ENCODE measurements at regions not wholly inside any gene's neighbourhood (a gene's known extent, or its start where the extent isn't known, plus 50 kb on each side); places are given as distances from the start of the nearest gene placed in this dataset.

- no peak for ATAC-seq (replicated peaks in 6 of 8)
- in situ Hi-C loops (cut with MboI; ENCODE audit: low pct_unique_long_range_greater_than_20kb in 2 of 9, low sequenced_read_pairs in 9 of 9, unreplicated experiment in 9 of 9): loop anchor here in 1 of 9 experiments (10.0 kb wide), 1 partner anchor 55 kb away; no protein-coding TSS in a partner anchor
- Histone ChIP-seq H3K27ac (no peak overlapping the region), H3K4me3 (no peak overlapping the region), H3K4me1 (replicated peaks in 1 of 2) (peaks cover 0 to 6% of the 10 kb centered on the region in 2 donors)
- WGBS, 10 experiments: 80% methylated on average over 1 of the region's 27 CpGs; no CpG with 5 or more reads in 8 of the 10 experiments
These were observed 202.0 kb downstream of the AUH start for GRCh38 chr9:91159664-91160121.

DNA sequence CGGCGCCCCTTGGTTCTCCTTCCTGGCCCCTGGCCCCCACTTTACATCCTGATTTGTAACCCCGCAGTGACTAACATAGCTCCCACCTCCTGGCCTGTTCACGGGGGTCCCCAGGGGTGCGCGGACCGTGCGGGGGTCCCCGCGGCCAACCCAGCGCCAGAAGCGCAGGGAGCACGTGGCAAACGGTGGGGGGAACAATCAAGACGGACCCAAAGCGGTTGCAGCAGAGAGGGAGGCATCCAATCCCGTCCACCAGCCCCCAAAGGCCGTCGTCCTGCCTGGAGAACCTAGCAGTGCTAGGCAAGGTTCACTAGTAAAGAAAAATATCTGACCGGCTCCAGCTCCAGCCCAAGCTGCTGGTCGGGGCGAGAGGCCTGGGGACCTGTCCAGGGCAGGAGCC is 201.5 kb downstream of the AUH start:
- H3K4me3 ChIP-seq: no peak overlapping the region
- no peak overlapping the region for H3K27ac ChIP-seq
- WGBS, 10 experiments: 100% methylated on average over 5 of the region's 22 CpGs; no CpG with 5 or more reads in 9 of the 10 experiments
- in situ Hi-C loops (cut with MboI; ENCODE audit: low pct_unique_long_range_greater_than_20kb in 2 of 9, low sequenced_read_pairs in 9 of 9, unreplicated experiment in 9 of 9): loop anchor here in 1 of 9 experiments (10.0 kb wide), 1 partner anchor 55 kb away; no protein-coding TSS in a partner anchor
- ATAC-seq (replicated peaks in 6 of 8): no peak
- peaks cover 0 to 6% of the 10 kb centered on the region in 2 donors for H3K4me1 ChIP-seq (replicated peaks in 1 of 2)

DNA sequence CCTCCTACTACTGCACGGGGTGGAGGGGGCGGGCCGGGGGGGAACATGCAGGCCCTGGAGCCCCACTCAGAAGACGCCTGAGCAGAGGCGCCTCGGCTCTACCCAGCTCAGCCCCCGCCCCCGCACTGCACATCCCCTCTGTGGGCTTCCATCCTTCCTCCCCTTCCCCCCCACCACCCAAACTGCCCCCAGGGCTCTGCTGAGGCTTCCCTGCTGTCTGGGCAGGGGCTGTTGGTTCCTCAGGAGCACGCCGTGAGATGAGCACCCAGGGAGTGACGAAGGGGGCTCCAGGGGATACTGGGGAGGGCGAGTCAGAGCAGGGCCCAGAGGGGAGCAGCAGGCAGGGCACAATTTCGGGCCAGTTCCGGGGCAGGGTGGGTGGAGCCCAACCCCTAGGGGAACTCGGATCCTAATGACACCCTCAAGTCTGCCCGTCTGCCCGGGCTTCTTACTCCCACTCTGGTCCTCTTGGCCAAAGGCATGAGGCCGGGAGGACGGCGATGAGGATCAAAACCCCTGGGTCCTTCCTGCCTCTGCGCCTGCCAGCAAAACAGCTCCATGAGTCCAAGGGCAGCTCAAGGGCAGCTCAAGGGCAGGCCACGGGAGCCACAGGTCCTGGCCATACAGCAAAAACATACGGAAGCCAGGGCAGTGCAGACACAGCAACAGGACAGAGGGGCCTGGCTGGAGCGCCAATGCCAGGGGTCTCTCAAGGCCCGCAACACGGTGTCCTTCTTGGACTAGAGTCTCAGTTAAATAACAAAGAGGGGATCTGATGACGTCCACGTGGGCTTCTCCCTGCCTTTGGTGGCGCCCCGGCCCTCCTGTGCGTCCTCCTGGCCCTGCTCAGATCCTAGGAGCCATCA is 200.9 kb downstream of the AUH start:
- no peak for ATAC-seq (replicated peaks in 6 of 8)
- WGBS, 10 experiments: 70 to 100% (median 92%) methylated on average over 2 to 7 of the region's 31 CpGs; no CpG with 5 or more reads in 5 of the 10 experiments
- in situ Hi-C loops (cut with MboI; ENCODE audit: low pct_unique_long_range_greater_than_20kb in 2 of 9, low sequenced_read_pairs in 9 of 9, unreplicated experiment in 9 of 9): loop anchor here in 1 of 9 experiments (10.0 kb wide), 1 partner anchor 56 kb away; no protein-coding TSS in a partner anchor
- Histone ChIP-seq H3K27ac (no peak overlapping the region), H3K4me3 (no peak overlapping the region), H3K4me1 (replicated peaks in 1 of 2) (peaks cover 0 to 6% of the 10 kb centered on the region in 2 donors)

GRCh38 chr9:91161465-91162300 is 200.0 kb downstream of the AUH start:
- 40 to 81% (median 67%) methylated on average over 2 to 9 of the region's 13 CpGs; no CpG with 5 or more reads in 3 of the 10 experiments for WGBS, 10 experiments
- no peak for ATAC-seq (replicated peaks in 6 of 8)
- in situ Hi-C loops (cut with MboI; ENCODE audit: low pct_unique_long_range_greater_than_20kb in 2 of 9, low sequenced_read_pairs in 9 of 9, unreplicated experiment in 9 of 9): loop anchor here in 1 of 9 experiments (10.0 kb wide), 1 partner anchor 57 kb away; no protein-coding TSS in a partner anchor
- Histone ChIP-seq H3K4me1 (replicated peaks in 1 of 2) (peaks cover 0 to 8% of the 10 kb centered on the region in 2 donors), H3K4me3 (no peak overlapping the region), H3K27ac (no peak overlapping the region)

- WGBS, 10 experiments: 30 to 93% (median 80%) methylated on average over 1 to 5 of the region's 5 CpGs; no CpG with 5 or more reads in 2 of the 10 experiments
- H3K4me1 ChIP-seq (replicated peaks in 1 of 2): peaks cover 0 to 8% of the 10 kb centered on the region in 2 donors
- peak in 1 of 8 experiments; percentile 21 for ATAC-seq (replicated peaks in 6 of 8)
- H3K27ac ChIP-seq: no peak overlapping the region
- H3K4me3 ChIP-seq: no peak overlapping the region
- in situ Hi-C loops (cut with MboI; ENCODE audit: low pct_unique_long_range_greater_than_20kb in 2 of 9, low sequenced_read_pairs in 9 of 9, unreplicated experiment in 9 of 9): loop anchor here in 1 of 9 experiments (10.0 kb wide), 1 partner anchor 58 kb away; no protein-coding TSS in a partner anchor
These were observed 199.4 kb downstream of the AUH start for GRCh38 chr9:91162311-91162710.

DNA sequence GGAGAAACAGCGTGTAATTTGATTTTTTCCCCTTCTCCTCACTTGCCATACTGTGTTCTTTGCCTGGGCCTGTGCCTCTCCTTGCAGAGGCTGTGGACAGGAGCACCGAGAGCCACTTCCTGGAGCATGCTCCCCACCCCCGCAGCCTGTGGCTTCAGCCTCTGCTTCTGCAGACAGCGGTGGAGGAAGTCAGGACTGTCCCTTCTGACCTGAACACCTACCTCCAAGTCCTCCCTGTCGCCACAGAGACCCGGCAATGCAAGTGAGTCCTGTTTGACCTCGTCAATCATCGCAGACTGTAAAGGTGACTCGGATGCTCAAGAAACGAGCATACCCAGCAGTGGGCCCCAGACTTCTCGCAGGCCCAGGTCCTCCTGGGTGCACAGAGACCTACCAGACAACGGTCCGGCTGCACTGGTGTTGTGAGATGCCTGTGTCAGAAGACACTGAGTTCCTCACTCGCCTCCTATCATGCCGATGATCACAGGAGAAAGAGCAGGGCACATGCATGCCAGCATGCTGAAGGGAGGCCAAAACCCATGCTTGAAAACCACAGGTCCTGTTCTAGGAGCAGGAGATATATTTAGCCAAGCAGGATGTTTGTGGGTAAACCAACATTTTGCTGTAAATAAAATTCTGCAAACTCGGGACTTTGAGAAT is 198.8 kb downstream of the AUH start:
- no peak overlapping the region for H3K4me3 ChIP-seq
- peaks cover 0 to 8% of the 10 kb centered on the region in 2 donors for H3K4me1 ChIP-seq (replicated peaks in 1 of 2)
- in situ Hi-C loops (cut with MboI; ENCODE audit: low pct_unique_long_range_greater_than_20kb in 2 of 9, low sequenced_read_pairs in 9 of 9, unreplicated experiment in 9 of 9): loop anchor here in 1 of 9 experiments (10.0 kb wide), 1 partner anchor 58 kb away; no protein-coding TSS in a partner anchor
- H3K27ac ChIP-seq: no peak overlapping the region
- ATAC-seq (replicated peaks in 6 of 8): no peak
- WGBS, 10 experiments: 67 to 100% (median 81%) methylated on average over 1 to 12 of the region's 16 CpGs; no CpG with 5 or more reads in 3 of the 10 experiments

DNA sequence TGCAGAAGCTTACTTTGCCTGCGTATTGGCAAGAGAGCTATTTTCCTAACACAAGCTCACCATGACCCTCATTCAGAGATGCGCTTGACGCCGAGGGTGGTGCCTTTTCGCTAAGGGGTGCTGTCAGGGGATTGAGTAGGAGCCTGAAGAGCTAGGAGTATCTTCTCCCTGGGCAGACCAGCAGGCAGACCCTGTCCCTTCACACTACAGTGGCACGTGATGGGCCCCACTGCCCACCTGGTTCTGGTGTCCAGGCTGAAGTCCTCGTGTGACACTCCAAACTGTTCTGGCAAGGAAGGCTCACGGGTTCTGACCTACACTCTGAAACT is 198.3 kb downstream of the AUH start:
- no peak for ATAC-seq (replicated peaks in 6 of 8)
- WGBS, 10 experiments: 78 to 100% (median 92%) methylated on average over 1 to 7 of the region's 8 CpGs; no CpG with 5 or more reads in 5 of the 10 experiments
- no peak overlapping the region for H3K27ac ChIP-seq
- no peak overlapping the region for H3K4me3 ChIP-seq
- in situ Hi-C loops (cut with MboI; ENCODE audit: low pct_unique_long_range_greater_than_20kb in 2 of 9, low sequenced_read_pairs in 9 of 9, unreplicated experiment in 9 of 9): loop anchor here in 1 of 9 experiments (10.0 kb wide), 1 partner anchor 59 kb away; no protein-coding TSS in a partner anchor
- peaks cover 0 to 8% of the 10 kb centered on the region in 2 donors for H3K4me1 ChIP-seq (replicated peaks in 1 of 2)

DNA sequence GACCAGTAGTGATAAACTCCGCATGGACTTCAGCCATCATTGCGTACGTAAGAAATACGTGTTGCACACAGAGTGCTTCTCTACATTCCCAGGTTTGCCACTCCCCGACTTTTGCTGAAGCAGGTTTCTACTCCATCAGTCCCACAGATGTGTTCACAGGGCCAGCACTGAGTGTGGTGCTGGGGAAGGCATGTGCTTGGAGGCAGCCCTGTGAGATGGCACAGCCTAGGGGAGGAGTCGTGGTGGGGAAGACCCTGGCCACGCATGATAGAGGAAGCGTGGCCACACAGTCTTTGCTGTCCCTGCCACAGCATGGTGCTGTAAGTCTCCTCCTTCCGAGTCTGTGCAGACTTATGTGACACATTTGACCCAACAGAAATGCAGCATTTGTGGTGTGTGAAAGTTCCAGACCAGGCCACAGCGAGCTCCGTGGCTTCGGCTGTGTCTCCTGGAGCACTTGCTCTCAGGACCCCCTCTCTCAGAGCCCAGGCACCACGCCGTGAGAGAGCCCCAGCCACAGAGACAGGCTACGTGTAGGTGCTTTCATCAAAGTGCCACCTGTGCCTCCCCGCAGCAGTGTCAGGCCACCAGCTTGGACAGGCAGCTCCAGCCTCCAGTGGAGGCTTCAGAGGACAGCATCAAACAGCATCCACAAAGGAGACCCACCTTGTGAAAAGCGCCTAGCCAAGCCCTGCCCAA is 197.8 kb downstream of the AUH start:
- in situ Hi-C loops (cut with MboI; ENCODE audit: low pct_unique_long_range_greater_than_20kb in 2 of 9, low sequenced_read_pairs in 9 of 9, unreplicated experiment in 9 of 9): loop anchor here in 1 of 9 experiments (10.0 kb wide), 1 partner anchor 59 kb away; no protein-coding TSS in a partner anchor
- 86 to 97% (median 91%) methylated on average over 4 to 8 of the region's 17 CpGs; no CpG with 5 or more reads in 6 of the 10 experiments for WGBS, 10 experiments

More for the DNA sequence above, 197.8 kb downstream of the AUH start:
- Histone ChIP-seq H3K4me1 (replicated peaks in 1 of 2) (peaks cover 0 to 8% of the 10 kb centered on the region in 2 donors), H3K4me3 (no peak overlapping the region), H3K27ac (no peak overlapping the region)
- ATAC-seq (replicated peaks in 6 of 8): no peak

Data from motor neuron (in vitro differentiated cells).